ENCODE measurements at regions not wholly inside any gene's neighbourhood (a gene's known extent, or its start where the extent isn't known, plus 50 kb on each side); places are given as distances from the start of the nearest gene placed in this dataset.
A peak's percentile ranks its signal among the peaks of the same experiment; 100 is the strongest.

GRCh38 chr13:76542176-76542575 is 344.0 kb downstream of the KCTD12 start:
- no peak for TF ChIP-seq CTCF (IDR thresholded peaks at IDR 0.05; ENCODE audit: insufficient read depth, low read depth, low read length, missing control alignments)
- DNase-seq (ENCODE audit: low read depth), result no peak
- no peak overlapping the region for H3K4me3 ChIP-seq (ENCODE audit: low read depth, low read length)

GRCh38 chr13:76538004-76538403 is 348.2 kb downstream of the KCTD12 start:
- no peak for TF ChIP-seq CTCF (IDR thresholded peaks at IDR 0.05; ENCODE audit: insufficient read depth, low read depth, low read length, missing control alignments)
- no peak overlapping the region for H3K4me3 ChIP-seq (ENCODE audit: low read depth, low read length)
- DNase-seq (ENCODE audit: low read depth), result no peak

GRCh38 chr13:76533251-76533650 is 353.0 kb downstream of the KCTD12 start:
- no peak for TF ChIP-seq CTCF (IDR thresholded peaks at IDR 0.05; ENCODE audit: insufficient read depth, low read depth, low read length, missing control alignments)
- no peak for DNase-seq (ENCODE audit: low read depth)
- no peak overlapping the region for H3K4me3 ChIP-seq (ENCODE audit: low read depth, low read length)

- no peak for TF ChIP-seq CTCF (IDR thresholded peaks at IDR 0.05; ENCODE audit: insufficient read depth, low read depth, low read length, missing control alignments)
- no peak overlapping the region for H3K4me3 ChIP-seq (ENCODE audit: low read depth, low read length)
- DNase-seq (ENCODE audit: low read depth), result no peak
These were observed 359.2 kb downstream of the KCTD12 start for GRCh38 chr13:76527041-76527440.

- TF ChIP-seq CTCF (IDR thresholded peaks at IDR 0.05; ENCODE audit: insufficient read depth, low read depth, low read length, missing control alignments), result no peak
- DNase-seq (ENCODE audit: low read depth), result peak; percentile 66
- no peak overlapping the region for H3K4me3 ChIP-seq (ENCODE audit: low read depth, low read length)
These were observed 362.4 kb downstream of the KCTD12 start for GRCh38 chr13:76523740-76524340.

GRCh38 chr13:76522083-76522755 is 364.0 kb downstream of the KCTD12 start:
- no peak overlapping the region for H3K4me3 ChIP-seq (ENCODE audit: low read depth, low read length)
- TF ChIP-seq CTCF (IDR thresholded peaks at IDR 0.05; ENCODE audit: insufficient read depth, low read depth, low read length, missing control alignments), result no peak
- no peak for DNase-seq (ENCODE audit: low read depth)

- no peak for TF ChIP-seq CTCF (IDR thresholded peaks at IDR 0.05; ENCODE audit: insufficient read depth, low read depth, low read length, missing control alignments)
- DNase-seq (ENCODE audit: low read depth), result no peak
- H3K4me3 ChIP-seq (ENCODE audit: low read depth, low read length), result no peak overlapping the region
These were observed 366.5 kb downstream of the KCTD12 start for GRCh38 chr13:76519685-76520084.

Data from GM12865 (cell line).